T1000 (cell line): ENCODE measurements at regions not wholly inside any gene's neighbourhood (a gene's known extent, or its start where the extent isn't known, plus 50 kb on each side); places are given as distances from the start of the nearest gene placed in this dataset.
"Not testable (repeated sequence)": the region's sequence is repeated elsewhere in the genome, so short reads cannot be mapped to it uniquely, and the experiment has no call there.

Experiments
- DNase-seq: peaks from one replicate; lab custom pipeline; 2025; ENCODE audit warnings: mixed read lengths; lab: John Stamatoyannopoulos, UW

DNA sequence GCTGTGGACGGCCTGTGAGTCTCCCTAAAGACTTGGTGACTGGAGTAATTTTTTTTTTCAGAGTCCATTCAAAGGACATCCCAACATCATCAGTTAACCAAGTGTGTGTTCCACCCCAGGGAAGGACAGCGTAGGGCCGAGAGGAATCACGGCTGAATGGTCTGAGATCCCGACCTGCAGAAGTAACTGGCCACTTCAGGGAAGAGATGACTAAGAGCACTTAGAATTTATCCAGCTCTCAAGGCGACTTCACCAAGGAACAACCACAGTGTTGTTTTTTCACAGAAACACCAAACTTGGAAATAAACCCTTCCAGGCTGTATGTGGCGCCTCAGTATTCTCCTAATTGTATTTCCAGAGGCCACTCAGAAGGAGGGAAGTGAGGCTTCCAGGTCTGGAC is 231.6 kb downstream of the FNDC1 start:
- no peak for DNase-seq

DNA sequence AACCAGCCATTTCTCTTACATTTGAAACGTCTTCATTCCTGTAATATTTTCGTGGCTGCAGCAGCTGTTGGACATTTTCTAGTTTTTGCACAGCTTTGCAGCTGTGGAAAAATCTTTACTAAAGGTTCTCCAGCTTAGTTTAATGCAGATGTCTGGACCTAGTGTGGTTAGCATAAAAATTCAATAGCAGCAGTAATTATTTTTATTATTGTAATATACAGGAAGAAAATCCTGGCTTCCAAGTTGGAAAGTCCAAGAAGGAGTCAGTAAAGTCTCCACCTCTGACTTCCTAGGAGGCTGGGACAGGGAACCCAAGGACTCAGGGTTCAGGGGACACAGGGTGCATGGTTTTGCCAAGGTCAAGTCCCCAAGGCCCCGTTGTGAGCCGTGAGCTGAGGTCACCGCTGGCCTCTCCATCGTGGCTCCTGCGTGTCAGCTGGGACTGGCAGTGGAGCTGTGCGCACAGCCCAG is 230.6 kb downstream of the FNDC1 start:
- DNase-seq = no peak

GRCh38 chr6:159398633-159399032 is 229.4 kb downstream of the FNDC1 start:
- no peak for DNase-seq

GRCh38 chr6:159397753-159398152 is 228.6 kb downstream of the FNDC1 start:
- no peak for DNase-seq

GRCh38 chr6:159395609-159396008 is 226.4 kb downstream of the FNDC1 start:
- DNase-seq = no peak

DNA sequence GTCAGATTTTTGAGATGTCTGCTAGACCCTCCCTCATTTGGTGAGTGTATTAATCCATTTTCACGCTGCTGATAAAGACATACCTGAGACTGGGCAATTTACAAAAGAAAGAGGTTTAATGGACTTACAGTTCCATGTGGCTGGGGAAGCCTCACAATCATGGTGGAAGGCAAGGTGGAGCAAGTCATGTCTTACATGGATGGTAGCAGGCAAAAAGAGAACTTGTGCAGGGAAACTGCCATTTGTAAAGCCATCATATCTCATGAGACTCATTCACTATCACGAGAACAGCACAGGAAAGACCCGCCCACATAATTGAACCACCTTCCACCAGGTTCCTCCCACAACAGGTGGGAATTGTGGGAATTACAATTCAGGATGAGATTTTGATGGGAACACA is 223.5 kb downstream of the FNDC1 start:
- not testable (repeated sequence) for DNase-seq

- no peak for DNase-seq
Measured at GRCh38 chr6:159390381-159390780, 221.2 kb downstream of the FNDC1 start.

GRCh38 chr6:159389695-159390094 is 220.5 kb downstream of the FNDC1 start:
- no peak for DNase-seq

DNA sequence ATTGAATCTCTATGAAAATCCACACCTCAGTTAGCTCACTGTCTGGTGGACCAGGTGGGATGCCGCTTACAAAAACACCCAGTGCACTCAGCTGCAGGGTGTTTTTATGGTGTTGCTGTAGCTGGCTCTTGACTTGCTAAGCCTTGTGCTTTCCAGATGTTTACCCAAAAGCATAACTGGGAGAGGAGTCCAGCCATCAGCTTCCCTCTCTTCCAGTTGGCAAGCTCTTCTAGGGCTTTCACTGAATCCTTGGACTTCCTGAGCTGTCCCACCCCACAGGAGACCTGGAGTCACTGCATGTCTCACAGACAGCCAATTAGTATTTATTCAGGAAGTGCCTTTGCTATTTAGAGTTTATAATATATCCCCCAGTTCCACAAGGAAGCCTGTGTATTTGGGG is 210.9 kb downstream of the FNDC1 start:
- no peak for DNase-seq

DNA sequence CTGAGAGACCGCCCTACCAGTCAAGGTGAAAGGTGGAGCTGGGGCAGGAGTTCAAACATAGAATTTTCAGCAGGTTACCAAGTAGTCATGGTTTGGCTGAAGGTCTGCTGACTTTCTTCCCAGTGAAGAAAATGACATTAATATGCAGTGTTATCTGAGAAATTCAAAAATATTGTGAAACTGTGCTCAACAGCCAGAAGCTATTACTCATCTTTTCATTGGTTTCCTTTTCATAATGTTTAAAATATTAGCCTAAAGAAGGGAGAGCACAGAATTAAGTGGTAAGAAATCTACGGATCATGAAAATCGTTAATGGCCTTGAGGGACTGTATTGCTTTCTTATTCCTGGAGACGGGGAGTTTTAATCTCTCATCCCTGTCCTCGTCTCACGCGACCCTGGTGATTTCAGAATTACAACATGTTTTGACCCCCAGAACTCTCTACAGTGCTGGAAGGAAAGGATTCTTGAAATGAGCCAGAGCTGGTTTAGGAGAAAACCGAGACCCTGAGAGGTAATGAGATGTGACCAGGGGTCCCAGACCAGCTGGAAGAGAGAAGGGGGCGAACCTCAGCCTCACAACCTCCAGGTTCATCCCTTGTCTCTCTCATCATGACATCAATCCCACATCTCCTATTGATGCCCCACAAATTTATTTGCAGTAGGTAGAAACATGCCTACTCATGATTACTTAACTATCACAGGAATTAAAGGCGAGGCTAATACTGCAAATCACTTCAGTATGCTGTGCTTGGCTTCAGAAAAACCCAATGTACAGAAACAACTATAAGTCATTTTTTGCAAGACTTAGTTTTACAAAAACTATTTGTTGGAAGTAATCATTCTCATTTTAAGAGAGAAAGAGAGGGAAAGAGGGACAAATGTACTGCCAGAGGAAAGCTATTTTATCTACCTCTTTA is 209.5 kb downstream of the FNDC1 start:
- no peak for DNase-seq

DNA sequence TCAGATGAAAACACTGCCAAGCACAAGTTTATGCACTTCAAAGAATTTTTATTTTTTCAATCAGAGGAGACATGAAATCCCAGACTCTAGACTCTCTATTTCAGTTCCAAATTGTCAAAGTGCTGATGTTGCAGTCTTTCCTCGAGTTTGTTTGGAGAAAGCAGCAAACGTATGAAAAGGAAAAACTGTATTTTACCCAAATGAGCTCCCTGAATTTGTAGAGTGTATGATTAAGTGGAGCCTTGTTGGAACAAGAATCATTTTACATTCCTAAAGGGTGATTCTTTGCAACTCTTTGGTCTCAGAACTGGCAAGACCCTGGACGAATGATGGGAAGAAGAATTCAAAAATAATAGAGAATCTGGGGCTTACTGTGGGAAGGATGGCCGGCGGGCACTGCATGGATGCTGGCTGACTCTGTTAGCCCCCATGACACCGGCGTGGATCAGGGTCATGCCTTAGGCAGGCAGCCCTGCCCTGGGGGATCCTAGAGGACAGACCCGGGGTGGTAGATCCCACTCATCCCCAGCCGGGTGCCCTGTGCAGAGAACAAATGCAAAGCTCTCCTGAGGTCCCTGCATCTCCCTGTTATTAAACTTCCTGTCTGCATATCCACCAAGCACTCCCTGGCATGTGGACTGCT is 207.4 kb downstream of the FNDC1 start:
- DNase-seq = no peak

DNA sequence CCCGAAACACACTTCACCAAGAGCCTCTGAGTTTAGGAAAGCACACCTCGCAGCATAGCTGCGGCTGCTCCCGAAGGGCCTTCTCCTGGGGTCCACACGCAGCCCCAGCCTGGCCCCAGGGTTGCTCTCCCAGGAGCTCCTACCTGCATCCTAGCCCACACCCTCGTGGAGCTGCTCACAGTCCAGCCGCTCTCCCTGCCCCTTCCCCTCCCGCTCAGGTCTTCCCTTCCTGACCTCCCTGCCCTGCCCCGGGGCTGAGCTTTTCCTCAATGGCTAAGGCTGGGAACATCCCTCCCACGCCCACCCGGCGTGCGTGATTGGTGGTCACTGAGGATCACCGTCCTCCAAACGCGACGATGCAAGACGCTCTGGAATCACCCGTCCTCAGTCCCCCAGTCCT is 205.8 kb downstream of the FNDC1 start:
- no peak for DNase-seq

GRCh38 chr6:159373670-159374069 is 204.5 kb downstream of the FNDC1 start:
- DNase-seq = no peak

DNA sequence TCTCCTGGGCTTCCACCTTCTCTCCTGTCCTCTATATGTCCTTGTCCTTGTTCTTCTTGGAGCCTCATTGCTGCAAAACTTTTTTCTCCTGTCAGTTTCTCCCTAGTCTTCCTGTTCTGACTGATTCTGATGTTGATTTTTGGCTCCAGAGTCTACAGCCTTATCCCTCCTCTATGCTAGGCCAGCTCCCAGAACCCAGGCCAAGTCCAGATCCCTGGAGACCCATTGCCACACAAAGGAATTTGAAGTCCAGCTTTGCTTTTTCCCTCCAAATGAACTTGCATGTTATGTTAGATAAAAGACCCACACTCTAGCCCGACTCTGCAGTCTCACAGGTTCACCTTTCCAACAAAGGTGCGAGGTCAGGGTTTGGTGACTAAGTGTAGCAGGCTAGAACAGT is 203.1 kb downstream of the FNDC1 start:
- DNase-seq = no peak

DNA sequence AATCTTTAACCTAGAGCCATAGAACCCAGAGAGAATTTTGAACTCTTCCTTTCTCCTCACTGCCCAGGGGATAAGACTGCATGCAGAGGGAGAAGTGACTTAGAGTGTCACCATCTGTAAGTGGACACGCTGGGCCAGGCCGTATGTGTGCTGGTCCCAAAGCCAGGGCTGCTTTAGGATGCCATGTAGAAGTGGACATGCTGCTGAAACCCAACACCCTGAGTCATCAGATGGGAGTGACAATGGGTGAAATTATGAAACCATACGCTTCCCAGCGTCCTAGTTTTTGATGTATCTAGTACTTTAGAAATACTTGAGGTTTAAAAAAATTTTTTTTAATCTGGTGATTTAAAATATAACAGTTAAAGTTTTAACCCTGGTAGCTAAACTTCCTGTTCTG is 191.1 kb downstream of the FNDC1 start:
- no peak for DNase-seq

GRCh38 chr6:159359581-159360297 is 190.5 kb downstream of the FNDC1 start:
- DNase-seq = no peak

DNA sequence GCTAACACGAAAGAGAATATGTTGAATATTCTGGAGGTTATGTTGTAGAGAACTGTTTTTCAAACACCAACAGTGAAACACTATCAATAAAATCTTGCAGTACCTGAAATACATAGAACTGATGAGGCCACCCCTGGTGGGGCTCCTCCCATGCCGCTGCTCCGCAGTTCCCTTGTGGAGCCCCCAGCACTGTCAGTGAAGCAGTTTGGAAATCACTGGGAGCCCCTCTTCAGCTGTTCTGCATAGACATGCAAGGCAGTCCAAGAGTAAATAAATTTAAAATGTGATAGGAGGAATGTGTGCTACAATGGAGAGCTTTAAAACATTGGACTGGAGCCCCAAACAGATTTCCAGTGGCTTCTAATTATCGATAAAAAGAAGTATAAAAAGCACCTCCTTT is 189.4 kb downstream of the FNDC1 start:
- no peak for DNase-seq

- DNase-seq = no peak
Measured at GRCh38 chr6:159357211-159357915, 188.2 kb downstream of the FNDC1 start.

DNA sequence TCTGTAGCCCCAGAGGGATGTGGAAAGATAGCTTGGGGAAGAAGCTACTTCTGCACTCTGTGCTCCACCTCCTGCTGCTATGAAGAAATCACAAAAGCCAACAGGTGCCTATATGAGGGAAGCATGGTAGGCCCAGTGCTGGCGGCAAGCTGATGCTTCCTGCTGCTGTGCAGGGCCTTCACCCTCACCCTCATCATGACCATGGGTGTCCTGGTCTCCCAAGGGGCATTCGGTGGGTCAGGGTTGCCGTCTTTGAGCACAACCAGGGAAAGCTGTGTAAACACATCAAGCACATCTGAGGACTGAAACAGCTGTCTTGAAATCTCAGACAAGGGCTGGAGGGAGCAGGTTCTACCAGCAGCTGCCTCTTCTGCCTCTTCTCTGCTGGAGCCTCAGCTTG is 184.0 kb downstream of the FNDC1 start:
- DNase-seq = no peak

GRCh38 chr6:159351707-159352106 is 182.5 kb downstream of the FNDC1 start:
- no peak for DNase-seq

- no peak for DNase-seq
Measured at GRCh38 chr6:159349915-159350314, 180.7 kb downstream of the FNDC1 start.

- DNase-seq = no peak
Measured at GRCh38 chr6:159343709-159344108, 174.5 kb downstream of the FNDC1 start.
